ENCODE measurements at regions not wholly inside any gene's neighbourhood (a gene's known extent, or its start where the extent isn't known, plus 50 kb on each side); places are given as distances from the start of the nearest gene placed in this dataset.

DNA sequence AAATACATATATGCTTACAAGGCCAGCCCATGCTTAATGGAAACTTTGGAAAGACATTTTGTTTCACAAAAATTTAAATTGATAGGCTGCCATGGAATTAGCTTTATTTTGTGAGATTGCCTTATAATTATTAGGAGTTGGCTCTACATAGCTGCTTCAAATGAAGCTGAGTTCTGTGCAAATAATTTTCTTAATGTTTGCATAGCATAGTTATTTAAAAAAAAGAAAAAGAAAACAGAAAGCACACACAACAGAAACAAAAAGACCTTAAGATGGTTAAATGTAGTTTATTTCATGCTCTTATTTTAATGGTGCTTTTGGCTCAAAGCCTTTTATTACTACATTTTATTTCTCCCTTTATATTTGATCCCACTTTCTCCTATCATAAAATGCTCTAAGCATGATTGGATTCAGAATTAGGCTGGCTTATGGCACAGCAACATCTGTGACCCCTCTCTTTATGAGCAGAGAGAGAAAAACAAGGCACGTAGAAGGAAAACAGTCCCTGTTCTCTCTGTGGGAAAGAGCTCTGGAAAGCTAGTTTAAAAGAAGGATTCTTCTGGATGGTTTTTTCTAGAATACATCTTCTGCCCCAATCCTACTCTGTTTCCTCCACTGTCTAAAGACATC is 530.5 kb downstream of the NTRK2 start:
- Histone ChIP-seq H3K36me3 (ENCODE audit: insufficient read depth, low read length) (no peaks in the 10 kb centered on the region), H3K9me3 (replicated peaks; ENCODE audit: low read length) (no peaks in the 10 kb centered on the region), H3K4me1 (ENCODE audit: control insufficient read depth, insufficient read depth, low read length) (no peaks in the 10 kb centered on the region), H3K27me3 (ENCODE audit: control insufficient read depth, insufficient read depth, low read length) (peaks cover 4% of the 10 kb centered on the region), H3K9ac (ENCODE audit: low read depth, low read length) (no peak overlapping the region), H3K4me3 (ENCODE audit: low read length) (no peak overlapping the region), H3K4me2 (ENCODE audit: low read length) (no peak overlapping the region)

- Histone ChIP-seq H3K27me3 (ENCODE audit: control insufficient read depth, insufficient read depth, low read length) (no peaks in the 10 kb centered on the region), H3K9me3 (replicated peaks; ENCODE audit: low read length) (no peaks in the 10 kb centered on the region), H3K36me3 (ENCODE audit: insufficient read depth, low read length) (no peaks in the 10 kb centered on the region), H3K4me1 (ENCODE audit: control insufficient read depth, insufficient read depth, low read length) (no peaks in the 10 kb centered on the region), H3K4me3 (ENCODE audit: low read length) (no peak overlapping the region), H3K9ac (ENCODE audit: low read depth, low read length) (no peak overlapping the region), H3K4me2 (ENCODE audit: low read length) (no peak overlapping the region)
These were observed 523.2 kb downstream of the NTRK2 start for GRCh38 chr9:85192750-85193149.

GRCh38 chr9:85186218-85186585 is 516.7 kb downstream of the NTRK2 start:
- no peak overlapping the region for H3K4me2 ChIP-seq (ENCODE audit: low read length)
- no peaks in the 10 kb centered on the region for H3K36me3 ChIP-seq (ENCODE audit: insufficient read depth, low read length)
- H3K4me3 ChIP-seq (ENCODE audit: low read length), result no peak overlapping the region
- H3K4me1 ChIP-seq (ENCODE audit: control insufficient read depth, insufficient read depth, low read length), result no peaks in the 10 kb centered on the region
- H3K27me3 ChIP-seq (ENCODE audit: control insufficient read depth, insufficient read depth, low read length), result no peaks in the 10 kb centered on the region
- no peaks in the 10 kb centered on the region for H3K9me3 ChIP-seq (replicated peaks; ENCODE audit: low read length)
- no peak overlapping the region for H3K9ac ChIP-seq (ENCODE audit: low read depth, low read length)

GRCh38 chr9:85185486-85186217 is 516.1 kb downstream of the NTRK2 start:
- H3K4me3 ChIP-seq (ENCODE audit: low read length), result no peak overlapping the region
- H3K4me2 ChIP-seq (ENCODE audit: low read length), result no peak overlapping the region
- H3K4me1 ChIP-seq (ENCODE audit: control insufficient read depth, insufficient read depth, low read length), result no peaks in the 10 kb centered on the region
- H3K9me3 ChIP-seq (replicated peaks; ENCODE audit: low read length), result no peaks in the 10 kb centered on the region
- no peak overlapping the region for H3K9ac ChIP-seq (ENCODE audit: low read depth, low read length)
- no peaks in the 10 kb centered on the region for H3K27me3 ChIP-seq (ENCODE audit: control insufficient read depth, insufficient read depth, low read length)
- no peaks in the 10 kb centered on the region for H3K36me3 ChIP-seq (ENCODE audit: insufficient read depth, low read length)

DNA sequence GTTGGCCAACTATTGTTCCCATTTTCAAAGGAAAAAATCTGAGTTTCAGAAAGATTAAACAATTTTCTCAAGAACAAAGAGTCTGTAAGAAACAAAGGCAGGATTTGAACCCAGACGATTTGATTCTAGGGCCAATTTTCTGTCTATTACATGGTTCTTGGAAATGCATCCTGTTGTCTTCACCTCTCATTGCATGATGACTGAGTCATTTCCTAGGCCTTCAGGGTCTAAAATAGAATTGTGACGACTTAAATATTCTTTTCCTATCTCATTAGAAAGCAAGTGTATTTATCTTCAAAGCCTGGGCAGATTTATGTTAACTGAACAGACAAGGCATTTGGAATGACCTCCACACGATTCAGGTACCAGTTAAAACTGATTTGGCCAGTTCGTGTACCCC is 512.9 kb downstream of the NTRK2 start:
- Histone ChIP-seq H3K9me3 (replicated peaks; ENCODE audit: low read length) (no peaks in the 10 kb centered on the region), H3K4me3 (ENCODE audit: low read length) (no peak overlapping the region), H3K4me2 (ENCODE audit: low read length) (no peak overlapping the region), H3K9ac (ENCODE audit: low read depth, low read length) (no peak overlapping the region), H3K4me1 (ENCODE audit: control insufficient read depth, insufficient read depth, low read length) (no peaks in the 10 kb centered on the region), H3K27me3 (ENCODE audit: control insufficient read depth, insufficient read depth, low read length) (no peaks in the 10 kb centered on the region), H3K36me3 (ENCODE audit: insufficient read depth, low read length) (no peaks in the 10 kb centered on the region)

DNA sequence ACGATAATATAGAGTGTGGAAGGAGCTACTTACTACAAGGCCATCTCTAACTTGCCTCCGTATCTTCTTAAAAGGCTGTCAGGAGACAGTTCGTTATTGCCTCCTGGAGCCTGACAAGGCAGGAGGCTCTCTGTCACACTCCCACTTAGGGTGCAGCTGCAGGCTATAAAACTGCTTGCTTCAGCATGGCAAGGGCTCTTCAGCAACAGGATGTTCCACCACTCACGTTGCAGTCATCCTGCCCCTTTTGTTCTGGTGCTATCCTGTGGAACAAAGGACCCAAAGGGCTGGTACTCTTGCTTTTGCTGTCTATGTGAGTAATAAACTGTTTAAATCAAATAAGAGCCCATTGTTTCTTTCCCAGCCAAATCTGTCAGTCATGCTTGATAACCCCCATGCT is 508.9 kb downstream of the NTRK2 start:
- Histone ChIP-seq H3K4me3 (ENCODE audit: low read length) (no peak overlapping the region), H3K4me1 (ENCODE audit: control insufficient read depth, insufficient read depth, low read length) (no peaks in the 10 kb centered on the region), H3K4me2 (ENCODE audit: low read length) (no peak overlapping the region), H3K9ac (ENCODE audit: low read depth, low read length) (no peak overlapping the region), H3K36me3 (ENCODE audit: insufficient read depth, low read length) (no peaks in the 10 kb centered on the region), H3K27me3 (ENCODE audit: control insufficient read depth, insufficient read depth, low read length) (no peaks in the 10 kb centered on the region), H3K9me3 (replicated peaks; ENCODE audit: low read length) (no peaks in the 10 kb centered on the region)

DNA sequence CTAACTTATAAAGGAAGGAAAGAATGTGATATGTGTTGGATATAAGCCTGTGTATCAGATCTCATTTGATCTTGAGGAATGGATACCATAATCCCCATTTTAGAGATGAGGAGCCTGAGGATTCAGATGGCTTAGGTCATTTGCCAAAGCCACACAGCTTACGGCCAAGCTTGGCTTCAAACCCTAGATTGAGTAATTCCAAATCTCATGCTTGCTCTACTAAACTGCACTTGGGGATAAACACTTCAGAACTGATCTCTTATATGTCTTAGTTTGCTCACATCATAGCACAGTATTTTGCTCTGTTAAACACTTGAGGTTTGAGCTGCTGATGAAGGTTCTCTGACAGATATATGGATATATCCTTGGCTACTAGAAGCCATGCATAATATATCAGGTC is 504.4 kb downstream of the NTRK2 start:
- Histone ChIP-seq H3K9me3 (replicated peaks; ENCODE audit: low read length) (no peaks in the 10 kb centered on the region), H3K36me3 (ENCODE audit: insufficient read depth, low read length) (no peaks in the 10 kb centered on the region), H3K9ac (ENCODE audit: low read depth, low read length) (no peak overlapping the region), H3K4me2 (ENCODE audit: low read length) (no peak overlapping the region), H3K4me3 (ENCODE audit: low read length) (no peak overlapping the region), H3K4me1 (ENCODE audit: control insufficient read depth, insufficient read depth, low read length) (no peaks in the 10 kb centered on the region), H3K27me3 (ENCODE audit: control insufficient read depth, insufficient read depth, low read length) (no peaks in the 10 kb centered on the region)

- no peaks in the 10 kb centered on the region for H3K36me3 ChIP-seq (ENCODE audit: insufficient read depth, low read length)
- H3K4me3 ChIP-seq (ENCODE audit: low read length), result no peak overlapping the region
- no peaks in the 10 kb centered on the region for H3K27me3 ChIP-seq (ENCODE audit: control insufficient read depth, insufficient read depth, low read length)
- no peak overlapping the region for H3K9ac ChIP-seq (ENCODE audit: low read depth, low read length)
- no peak overlapping the region for H3K4me2 ChIP-seq (ENCODE audit: low read length)
- H3K4me1 ChIP-seq (ENCODE audit: control insufficient read depth, insufficient read depth, low read length), result no peaks in the 10 kb centered on the region
- no peaks in the 10 kb centered on the region for H3K9me3 ChIP-seq (replicated peaks; ENCODE audit: low read length)
These were observed 502.8 kb downstream of the NTRK2 start for GRCh38 chr9:85172001-85172978.

DNA sequence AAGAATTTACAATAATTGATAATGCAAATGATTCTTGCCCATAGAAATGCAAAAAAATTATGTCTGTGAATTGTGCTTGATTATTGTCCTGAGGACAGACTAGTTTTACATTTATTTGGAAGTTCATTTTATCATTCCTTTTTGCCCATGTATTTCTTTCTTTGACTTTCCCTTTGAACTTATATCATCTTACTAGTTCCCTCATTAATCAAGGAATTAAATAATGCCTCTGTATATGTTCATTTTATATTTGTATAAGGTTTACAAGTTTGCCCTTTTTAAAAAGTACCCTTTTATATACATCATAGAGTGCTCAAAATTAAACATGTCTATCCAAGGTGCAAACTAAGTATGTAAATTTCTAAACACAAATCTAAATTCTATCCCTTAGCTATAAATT is 501.6 kb downstream of the NTRK2 start:
- Histone ChIP-seq H3K27me3 (ENCODE audit: control insufficient read depth, insufficient read depth, low read length) (no peaks in the 10 kb centered on the region), H3K4me1 (ENCODE audit: control insufficient read depth, insufficient read depth, low read length) (no peaks in the 10 kb centered on the region), H3K36me3 (ENCODE audit: insufficient read depth, low read length) (no peaks in the 10 kb centered on the region), H3K4me2 (ENCODE audit: low read length) (no peak overlapping the region), H3K9me3 (replicated peaks; ENCODE audit: low read length) (no peaks in the 10 kb centered on the region), H3K9ac (ENCODE audit: low read depth, low read length) (no peak overlapping the region), H3K4me3 (ENCODE audit: low read length) (no peak overlapping the region)

- Histone ChIP-seq H3K27me3 (ENCODE audit: control insufficient read depth, insufficient read depth, low read length) (no peaks in the 10 kb centered on the region), H3K9me3 (replicated peaks; ENCODE audit: low read length) (no peaks in the 10 kb centered on the region)
These were observed 498.9 kb downstream of the NTRK2 start for GRCh38 chr9:85168412-85168811.

DNA sequence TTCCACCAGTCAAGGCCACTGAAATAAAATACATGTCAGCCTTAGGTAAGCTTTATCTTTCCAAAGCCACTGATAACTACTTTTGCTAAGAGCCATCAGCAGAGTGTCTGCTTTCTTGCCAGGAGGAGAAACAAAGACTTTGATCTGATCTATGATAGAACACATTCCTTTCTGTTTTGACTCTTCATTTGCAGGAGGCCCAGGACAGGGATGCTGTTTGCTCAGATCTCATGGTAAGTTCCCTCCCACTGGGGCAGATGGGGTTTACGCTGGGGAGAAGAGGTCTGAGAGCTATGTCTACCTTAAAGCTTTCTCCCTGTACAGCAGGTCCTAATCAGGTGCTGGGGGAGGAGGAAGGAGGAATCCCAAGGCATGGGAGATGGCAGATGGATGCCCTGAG is 497.6 kb downstream of the NTRK2 start:
- no peak overlapping the region for H3K9ac ChIP-seq (ENCODE audit: low read depth, low read length)
- H3K4me2 ChIP-seq (ENCODE audit: low read length), result no peak overlapping the region
- H3K4me1 ChIP-seq (ENCODE audit: control insufficient read depth, insufficient read depth, low read length), result no peaks in the 10 kb centered on the region
- H3K9me3 ChIP-seq (replicated peaks; ENCODE audit: low read length), result no peaks in the 10 kb centered on the region
- no peaks in the 10 kb centered on the region for H3K36me3 ChIP-seq (ENCODE audit: insufficient read depth, low read length)
- no peaks in the 10 kb centered on the region for H3K27me3 ChIP-seq (ENCODE audit: control insufficient read depth, insufficient read depth, low read length)
- H3K4me3 ChIP-seq (ENCODE audit: low read length), result no peak overlapping the region

More at GRCh38 chr9:85168412-85168811, 498.9 kb downstream of the NTRK2 start:
- no peak overlapping the region for H3K4me3 ChIP-seq (ENCODE audit: low read length)
- H3K4me2 ChIP-seq (ENCODE audit: low read length), result no peak overlapping the region
- no peak overlapping the region for H3K9ac ChIP-seq (ENCODE audit: low read depth, low read length)
- H3K4me1 ChIP-seq (ENCODE audit: control insufficient read depth, insufficient read depth, low read length), result no peaks in the 10 kb centered on the region
- no peaks in the 10 kb centered on the region for H3K36me3 ChIP-seq (ENCODE audit: insufficient read depth, low read length)
